GM12878 (cell line): ENCODE measurements at regions not wholly inside any gene's neighbourhood (a gene's known extent, or its start where the extent isn't known, plus 50 kb on each side); places are given as distances from the start of the nearest gene placed in this dataset.

Source experiments
- ATAC-seq: fragments of 200-7000 bp; cut with Tn5 transposase; 3 replicates; pipeline ENCODE4 v1.9.1; 2020; ENCODE audit warnings: mild to moderate bottlenecking, moderate library complexity
- BruUV-seq: library from RNA; stranded (reverse); fragments of 400-500 nt; replicated peaks from 2 replicates; lab custom pipeline; 2021; lab: Mats Ljungman, UMichigan
- CTCF ChIA-PET: fragments of 300-600 bp; sonication (Branson Sonifier 250); formaldehyde crosslinking; extraction: SDS; loops from one replicate; lab custom pipeline; 2021; ENCODE audit warnings: inconsistent platforms; lab: Yijun Ruan, JAX
- POLR2A ChIA-PET: fragments of 350-600 bp; formaldehyde crosslinking; extraction: SDS; loops from one replicate; lab custom pipeline; 2021; ENCODE audit warnings: inconsistent platforms; lab: Charles Lee
- RAD21 ChIA-PET: fragments of 300-600 bp; sonication (Branson Sonifier 250); formaldehyde crosslinking; loops from one replicate; lab custom pipeline; 2023; ENCODE audit warnings: antibody characterized with exemption; ENCODE audit not compliant: unreplicated experiment; lab: Charles Lee
- SMC1A ChIA-PET: fragments of 300-600 bp; sonication (Branson Sonifier 250); formaldehyde crosslinking; loops from one replicate; lab custom pipeline; 2023; ENCODE audit not compliant: unreplicated experiment, uncharacterized antibody; lab: Charles Lee
- DNase-seq: peaks from one replicate; pipeline ENCODE4 v3.0.0-alpha.2; 2011; ENCODE audit warnings: low read depth, low spot score
- FAIRE-seq: peaks from 3 replicates; lab custom pipeline; 2011; peaks lifted over from hg19 to GRCh38; lab: Jason Lieb, UNC
- H2AFZ ChIP-seq: 2 replicates; pipeline ENCODE4 v1.6.0; 2011; ENCODE audit warnings: low read depth, low read length, control low read depth; ENCODE audit not compliant: control insufficient read depth
- H3K27ac ChIP-seq: 2 replicates; pipeline ENCODE4 v1.5.1; 2011; ENCODE audit warnings: control low read depth; ENCODE audit not compliant: control insufficient read depth, insufficient read depth
- H3K27me3 ChIP-seq, 2 experiments: replicated peaks in 1 of 2; 2 replicates each; pipeline versions ENCODE4 v1.6.0 to v1.6.1; 2011; ENCODE audit warnings: low read length in 1 of 2; ENCODE audit not compliant: control insufficient read depth in 2 of 2, insufficient read depth in 2 of 2
- H3K36me3 ChIP-seq, 2 experiments: 2 replicates each; pipeline ENCODE4 v1.5.1; 2011; ENCODE audit warnings: low read length in 1 of 2; ENCODE audit not compliant: control insufficient read depth in 2 of 2, insufficient read depth in 2 of 2
- H3K4me1 ChIP-seq: 2 replicates; pipeline ENCODE4 v1.6.1; 2011; ENCODE audit warnings: mild to moderate bottlenecking, low read length, moderate library complexity, mixed read lengths; ENCODE audit not compliant: control insufficient read depth, insufficient read depth
- H3K4me2 ChIP-seq: 2 replicates; pipeline ENCODE4 v1.6.0; 2011; ENCODE audit warnings: control low read depth; ENCODE audit not compliant: control insufficient read depth, insufficient read depth
- H3K4me3 ChIP-seq: fragments of 200-600 bp; sonication (generic); 2 replicates; pipeline ENCODE4 v1.5.1; 2016
- H3K79me2 ChIP-seq: 2 replicates; pipeline ENCODE4 v1.6.0; 2011; ENCODE audit warnings: low read length; ENCODE audit not compliant: control insufficient read depth, insufficient read depth
- H3K9ac ChIP-seq: 2 replicates; pipeline ENCODE4 v1.8.0; 2011; ENCODE audit warnings: low read length, control low read depth, mixed read lengths; ENCODE audit not compliant: control insufficient read depth, insufficient read depth
- H3K9me3 ChIP-seq: replicated peaks from 3 replicates; pipeline ENCODE4 v1.5.1; 2011; ENCODE audit warnings: mild to moderate bottlenecking, low read length; ENCODE audit not compliant: control insufficient read depth, insufficient read depth
- H4K20me1 ChIP-seq: 2 replicates; pipeline ENCODE4 v1.6.0; 2011; ENCODE audit not compliant: control insufficient read depth, insufficient read depth
- CEBPB ChIP-seq, 2 experiments: fragments of 150-350 bp in 1 of 2; IDR thresholded peaks; 2 replicates each; pipeline ENCODE4 v1.6.1; 2012 to 2014; ENCODE audit warnings: low read depth in 2 of 2, low read length in 2 of 2, borderline replicate concordance in 1 of 2, inconsistent platforms in 1 of 2
- CHD2 ChIP-seq: IDR thresholded peaks from 2 replicates; pipeline ENCODE4 v1.6.1; 2011; ENCODE audit warnings: low read depth, low read length, improper control_type of control experiment, borderline replicate concordance
- IKZF2 ChIP-seq, 2 experiments: fragments of 450-650 bp; IDR thresholded peaks; 2 replicates each; pipeline ENCODE4 v1.6.1; 2017; ENCODE audit warnings: mild to moderate bottlenecking in 2 of 2, moderate library complexity in 2 of 2
- NFXL1 ChIP-seq: fragments of 450-650 bp; IDR thresholded peaks from 2 replicates; pipeline ENCODE4 v1.6.1; 2017; ENCODE audit warnings: antibody characterized with exemption, mild to moderate bottlenecking, borderline replicate concordance
- PAX8 ChIP-seq: fragments of 450-650 bp; IDR thresholded peaks from 2 replicates; pipeline ENCODE4 v1.6.1; 2017; ENCODE audit warnings: mild to moderate bottlenecking, moderate library complexity
- SUZ12 ChIP-seq: fragments of 200-600 bp; sonication (generic); IDR thresholded peaks from one replicate; pipeline ENCODE4 v1.6.1; 2018; ENCODE audit warnings: antibody characterized with exemption, mild to moderate bottlenecking; ENCODE audit not compliant: unreplicated experiment
- WGBS: methylation state at CpG from one replicate; pipeline ENCODE4 v1.1.6; 2016; ENCODE audit warnings: low lambda C conversion rate; ENCODE audit not compliant: insufficient replicate concordance, insufficient coverage; ENCODE audit errors: missing lambda C conversion rate; 5-methylcytosine and 5-hydroxymethylcytosine counted together
- in situ Hi-C: fragments of 300-500 bp; cut with MboI; formaldehyde crosslinking; loops from 9 replicates; pipeline ENCODE4 v1.14.3; 2018; ENCODE audit warnings: mixed read lengths
- intact Hi-C: fragments of 100-400 bp; cut with micrococcal nuclease; formaldehyde crosslinking; loops from one replicate; pipeline ENCODE4 v1.14.2; 2022; ENCODE audit not compliant: unreplicated experiment
- TF ChIP-seq, protein P1 (sequence below): fragments of 450-650 bp; IDR thresholded peaks from 2 replicates; pipeline ENCODE4 v1.6.1; 2017; ENCODE audit warnings: antibody characterized with exemption, mild to moderate bottlenecking, moderate library complexity

DNA sequence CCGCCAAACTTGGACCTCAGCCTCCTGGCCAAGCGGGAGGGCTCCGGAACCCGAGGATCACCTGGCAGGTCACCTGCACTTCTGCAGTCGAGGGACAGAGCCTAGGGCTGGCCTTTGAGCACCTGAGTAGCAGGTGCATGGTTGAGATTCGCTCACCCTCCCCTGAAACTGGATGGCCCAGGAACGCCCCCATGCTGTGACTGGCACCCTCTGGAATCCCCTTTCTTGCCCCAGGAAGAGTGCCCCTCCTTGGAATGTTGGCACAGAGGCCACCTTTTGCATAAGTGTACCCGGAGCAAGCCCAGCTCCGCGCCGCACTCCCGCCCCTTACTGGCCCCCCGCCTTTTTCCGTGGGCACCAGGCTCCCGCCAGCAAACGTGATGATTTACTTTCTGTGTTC, 112.5 kb upstream of the IER5L start (continued):
- TF ChIP-seq, protein P1, sequence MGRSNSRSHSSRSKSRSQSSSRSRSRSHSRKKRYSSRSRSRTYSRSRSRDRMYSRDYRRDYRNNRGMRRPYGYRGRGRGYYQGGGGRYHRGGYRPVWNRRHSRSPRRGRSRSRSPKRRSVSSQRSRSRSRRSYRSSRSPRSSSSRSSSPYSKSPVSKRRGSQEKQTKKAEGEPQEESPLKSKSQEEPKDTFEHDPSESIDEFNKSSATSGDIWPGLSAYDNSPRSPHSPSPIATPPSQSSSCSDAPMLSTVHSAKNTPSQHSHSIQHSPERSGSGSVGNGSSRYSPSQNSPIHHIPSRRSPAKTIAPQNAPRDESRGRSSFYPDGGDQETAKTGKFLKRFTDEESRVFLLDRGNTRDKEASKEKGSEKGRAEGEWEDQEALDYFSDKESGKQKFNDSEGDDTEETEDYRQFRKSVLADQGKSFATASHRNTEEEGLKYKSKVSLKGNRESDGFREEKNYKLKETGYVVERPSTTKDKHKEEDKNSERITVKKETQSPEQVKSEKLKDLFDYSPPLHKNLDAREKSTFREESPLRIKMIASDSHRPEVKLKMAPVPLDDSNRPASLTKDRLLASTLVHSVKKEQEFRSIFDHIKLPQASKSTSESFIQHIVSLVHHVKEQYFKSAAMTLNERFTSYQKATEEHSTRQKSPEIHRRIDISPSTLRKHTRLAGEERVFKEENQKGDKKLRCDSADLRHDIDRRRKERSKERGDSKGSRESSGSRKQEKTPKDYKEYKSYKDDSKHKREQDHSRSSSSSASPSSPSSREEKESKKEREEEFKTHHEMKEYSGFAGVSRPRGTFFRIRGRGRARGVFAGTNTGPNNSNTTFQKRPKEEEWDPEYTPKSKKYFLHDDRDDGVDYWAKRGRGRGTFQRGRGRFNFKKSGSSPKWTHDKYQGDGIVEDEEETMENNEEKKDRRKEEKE, result no peak
- TF ChIP-seq CHD2, result no peak
- no peak for TF ChIP-seq NFXL1

DNA sequence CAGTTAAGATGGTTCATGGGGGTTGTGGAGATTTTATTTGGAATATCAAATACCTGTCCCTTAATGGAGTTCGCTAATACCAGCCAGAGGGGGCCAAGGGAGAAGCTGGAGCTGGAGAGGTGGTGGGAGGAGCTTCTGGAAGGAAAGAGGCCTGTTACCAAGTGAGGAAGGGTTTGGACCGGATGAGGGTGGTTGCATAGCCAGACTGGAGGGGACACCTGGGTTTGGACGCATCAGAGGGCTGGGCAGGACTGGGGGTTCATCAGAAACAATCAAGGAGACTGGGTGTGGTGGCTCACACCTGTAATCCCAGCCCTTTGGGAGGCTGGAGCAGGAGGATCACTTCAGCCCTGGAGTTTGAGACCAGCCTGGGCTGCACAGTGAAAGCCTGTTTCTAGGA, 111.8 kb upstream of the IER5L start:
- H3K4me2 ChIP-seq, result no peak overlapping the region
- H2AFZ ChIP-seq, result no peak overlapping the region
- no peaks in the 10 kb centered on the region for H3K79me2 ChIP-seq
- DNase-seq, result no peak
- WGBS, result 38% methylated on average over 2 of the region's 3 CpGs
- H4K20me1 ChIP-seq, result no peaks in the 10 kb centered on the region
- SMC1A ChIA-PET, result no interaction called here
- no TSS peak for BruUV-seq
- no peak for ATAC-seq
- CTCF ChIA-PET, result interaction anchor here (0.6 kb wide), 2 partner anchors 10 to 324 kb away, joined by 3 read pairs; no protein-coding TSS in a partner anchor
- intact Hi-C loops (no loop called here), in situ Hi-C loops (no loop called here)
- RAD21 ChIA-PET, result no interaction called here
- H3K4me1 ChIP-seq, result no peaks in the 10 kb centered on the region
- H3K27ac ChIP-seq, result no peak overlapping the region
- H3K36me3 ChIP-seq, result no peaks in the 10 kb centered on the region
- POLR2A ChIA-PET, result no interaction called here
- FAIRE-seq, result no peak
- no peaks in the 10 kb centered on the region for H3K27me3 ChIP-seq
- no peak overlapping the region for H3K4me3 ChIP-seq
- H3K9me3 ChIP-seq, result no peaks in the 10 kb centered on the region; the same call in 2 of the 3 replicates
- no peak overlapping the region for H3K9ac ChIP-seq
- TF ChIP-seq CEBPB (IDR thresholded peaks at IDR 0.05; ENCODE audit: borderline replicate concordance in 1 of 2, low read depth in 2 of 2, low read length in 2 of 2) (no peak), PAX8 (no peak), IKZF2 (IDR thresholded peaks at IDR 0.05) (no peak), SUZ12 (no peak)
